OCI-LY3 (cell line): ENCODE measurements at regions not wholly inside any gene's neighbourhood (a gene's known extent, or its start where the extent isn't known, plus 50 kb on each side); places are given as distances from the start of the nearest gene placed in this dataset.

Experiments
- H2AFZ ChIP-seq: fragments of 200-600, 300-600 bp; shearing (Covaris generic); 2 replicates; pipeline ENCODE4 v1.6.0; 2014; ENCODE audit warnings: antibody characterized with exemption, low read depth, low read length
- H3K27ac ChIP-seq: fragments of 200-600, 300-600 bp; sonication (generic); 2 replicates; pipeline ENCODE4 v1.5.1; 2014; ENCODE audit warnings: mild to moderate bottlenecking, low read length, moderate library complexity, mixed read lengths
- H3K27me3 ChIP-seq: fragments of 200-600, 300-600 bp; sonication (generic); 2 replicates; pipeline ENCODE4 v1.6.1; 2014; ENCODE audit warnings: low read depth, low read length, mixed read lengths
- H3K36me3 ChIP-seq: fragments of 200-600, 300-600 bp; sonication (generic); replicated peaks from 2 replicates; pipeline ENCODE3; 2014; ENCODE audit warnings: low read depth, low read length, mixed read lengths
- H3K4me1 ChIP-seq: fragments of 300-600, 200-600 bp; sonication (generic); 2 replicates; pipeline ENCODE4 v1.6.1; 2014; ENCODE audit warnings: low read length, mixed read lengths
- H3K4me2 ChIP-seq: fragments of 200-600, 300-600 bp; sonication (generic); 2 replicates; pipeline ENCODE4 v1.6.1; 2014; ENCODE audit warnings: low read length, mixed read lengths
- H3K4me3 ChIP-seq: fragments of 300-600, 200-600 bp; sonication (generic); 2 replicates; pipeline ENCODE4 v1.5.1; 2014; ENCODE audit warnings: antibody characterized with exemption, mild to moderate bottlenecking, low read length, moderate library complexity
- H3K79me2 ChIP-seq: fragments of 300-600, 200-600 bp; shearing (Covaris generic); 2 replicates; pipeline ENCODE4 v1.6.1; 2014; ENCODE audit warnings: mild to moderate bottlenecking, low read length, mixed read lengths
- H3K9ac ChIP-seq: fragments of 300-600, 200-600 bp; shearing (Covaris generic); 2 replicates; pipeline ENCODE4 v1.6.0; 2014; ENCODE audit warnings: mild to moderate bottlenecking, low read length, moderate library complexity
- H3K9me3 ChIP-seq: fragments of 200-600, 300-600 bp; shearing (Covaris generic); 2 replicates; pipeline ENCODE4 v1.6.1; 2014; ENCODE audit warnings: low read length, mixed read lengths; ENCODE audit not compliant: insufficient read depth
- H4K20me1 ChIP-seq: fragments of 200-600, 300-600 bp; sonication (generic); 2 replicates; pipeline ENCODE4 v1.6.1; 2016; ENCODE audit warnings: low read length, mixed read lengths; ENCODE audit not compliant: insufficient read depth
- CTCF ChIP-seq: fragments of 200-600, 300-600 bp; sonication (generic); IDR thresholded peaks from 2 replicates; pipeline ENCODE4 v1.5.1; 2014; ENCODE audit warnings: antibody characterized with exemption, low read length, low read depth
- EZH2phosphoT487 ChIP-seq: fragments of 200-600 bp; shearing (Covaris generic); IDR thresholded peaks from 2 replicates; pipeline ENCODE4 v1.6.1; 2018; ENCODE audit warnings: antibody characterized with exemption, mixed run types, low read depth

GRCh38 chr3:80439490-80439889 lies 671.7 kb upstream of the ROBO1 start:
- no peaks in the 10 kb centered on the region for H3K79me2 ChIP-seq
- no peak overlapping the region for H3K4me3 ChIP-seq
- no peak overlapping the region for H3K27ac ChIP-seq
- TF ChIP-seq CTCF: no peak
- TF ChIP-seq EZH2phosphoT487: no peak
- H3K9ac ChIP-seq: no peak overlapping the region
- no peaks in the 10 kb centered on the region for H4K20me1 ChIP-seq
- no peaks in the 10 kb centered on the region for H3K4me1 ChIP-seq
- no peaks in the 10 kb centered on the region for H3K27me3 ChIP-seq
- no peaks in the 10 kb centered on the region for H3K9me3 ChIP-seq
- no peak overlapping the region for H2AFZ ChIP-seq
- no peaks in the 10 kb centered on the region for H3K36me3 ChIP-seq
- H3K4me2 ChIP-seq: no peak overlapping the region

GRCh38 chr3:80434366-80434765 lies 666.6 kb upstream of the ROBO1 start:
- Histone ChIP-seq H4K20me1 (no peaks in the 10 kb centered on the region), H3K27ac (no peak overlapping the region), H3K4me1 (no peaks in the 10 kb centered on the region), H3K9me3 (no peaks in the 10 kb centered on the region), H3K4me3 (no peak overlapping the region), H3K36me3 (no peaks in the 10 kb centered on the region), H3K9ac (no peak overlapping the region), H3K79me2 (no peaks in the 10 kb centered on the region), H2AFZ (no peak overlapping the region), H3K4me2 (no peak overlapping the region), H3K27me3 (no peaks in the 10 kb centered on the region)
- TF ChIP-seq EZH2phosphoT487: no peak
- no peak for TF ChIP-seq CTCF

GRCh38 chr3:80424951-80425350 lies 657.2 kb upstream of the ROBO1 start:
- no peak overlapping the region for H3K27ac ChIP-seq
- H4K20me1 ChIP-seq: no peaks in the 10 kb centered on the region
- no peak for TF ChIP-seq CTCF
- no peak for TF ChIP-seq EZH2phosphoT487
- no peak overlapping the region for H3K4me2 ChIP-seq
- H3K36me3 ChIP-seq: no peaks in the 10 kb centered on the region
- no peaks in the 10 kb centered on the region for H3K79me2 ChIP-seq
- H2AFZ ChIP-seq: peak overlapping the region; percentile 6; the same call in 1 of the 2 replicates
- no peak overlapping the region for H3K4me3 ChIP-seq
- H3K4me1 ChIP-seq: 0 out of 2 replicates have a peak, but pooled peaks cover 5% of the 10 kb centered on the region
- no peak overlapping the region for H3K9ac ChIP-seq
- H3K9me3 ChIP-seq: no peaks in the 10 kb centered on the region
- H3K27me3 ChIP-seq: no peaks in the 10 kb centered on the region

- Histone ChIP-seq H3K27me3 (no peaks in the 10 kb centered on the region), H4K20me1 (no peaks in the 10 kb centered on the region), H2AFZ (no peak overlapping the region), H3K27ac (no peak overlapping the region), H3K9me3 (no peaks in the 10 kb centered on the region), H3K79me2 (no peaks in the 10 kb centered on the region), H3K4me3 (no peak overlapping the region), H3K36me3 (no peaks in the 10 kb centered on the region), H3K4me1 (peaks cover 7% of the 10 kb centered on the region; the same call in 1 of the 2 replicates), H3K9ac (no peak overlapping the region), H3K4me2 (no peak overlapping the region)
- no peak for TF ChIP-seq CTCF
Observed at GRCh38 chr3:80408030-80408721, 640.4 kb upstream of the ROBO1 start.
